ENCODE measurements at regions not wholly inside any gene's neighbourhood (a gene's known extent, or its start where the extent isn't known, plus 50 kb on each side); places are given as distances from the start of the nearest gene placed in this dataset.

GRCh38 chr18:24877066-24877465 lies 416.6 kb downstream of the HRH4 start:
- Histone ChIP-seq H2BK120ac (ENCODE audit: low read depth, low read length, poor library complexity, severe bottlenecking) (no peak overlapping the region), H3K79me2 (ENCODE audit: insufficient read depth, low read length) (no peaks in the 10 kb centered on the region), H2BK12ac (ENCODE audit: insufficient read length, low read depth, low read length) (no peak overlapping the region), H4K20me1 (ENCODE audit: control insufficient read depth, insufficient read depth, insufficient read length) (no peaks in the 10 kb centered on the region), H2AK5ac (ENCODE audit: insufficient read length, low read length) (no peak overlapping the region), H3K79me1 (ENCODE audit: insufficient read depth, low read depth, low read length, poor library complexity, severe bottlenecking) (no peaks in the 10 kb centered on the region), H3K23me2 (ENCODE audit: insufficient read length, low read depth, low read length, poor library complexity, severe bottlenecking) (no peaks in the 10 kb centered on the region), H3K56ac (ENCODE audit: insufficient read length, low read depth, low read length) (no peak overlapping the region), H2BK20ac (ENCODE audit: low read depth, low read length, poor library complexity, severe bottlenecking) (no peak overlapping the region), H2BK15ac (ENCODE audit: low read depth, low read length) (no peak overlapping the region), H3K18ac (ENCODE audit: insufficient read length, low read depth, low read length) (no peak overlapping the region), H4K8ac (replicated peaks; ENCODE audit: insufficient read length, low read depth, low read length) (no peak overlapping the region), H3K4me1 (ENCODE audit: insufficient read depth, low read length) (no peaks in the 10 kb centered on the region), H3K27me3 (ENCODE audit: insufficient read depth, low read length) (no peaks in the 10 kb centered on the region), H3K23ac (ENCODE audit: insufficient read length, low read depth, low read length) (no peak overlapping the region), H3K9me3 (ENCODE audit: control insufficient read depth, low read depth, low read length) (no peaks in the 10 kb centered on the region), H3T11ph (ENCODE audit: low read length) (no peak overlapping the region), H3K4me2 (ENCODE audit: insufficient read depth, insufficient read length, low read length) (no peak overlapping the region), H3K4ac (ENCODE audit: low read depth, low read length) (no peak overlapping the region), H3K9ac (ENCODE audit: extremely low read depth, insufficient read length, low read length) (no peak overlapping the region), H2AFZ (ENCODE audit: low read length) (no peak overlapping the region), H4K5ac (ENCODE audit: insufficient read length, low read depth, low read length) (no peak overlapping the region), H4K91ac (ENCODE audit: insufficient read length, low read depth, low read length) (no peak overlapping the region), H3K14ac (ENCODE audit: insufficient read depth, low read length) (no peak overlapping the region), H3K27ac (ENCODE audit: insufficient read length, low read depth, low read length) (no peak overlapping the region), H2BK5ac (ENCODE audit: insufficient read length, low read length) (no peak overlapping the region)
- no peak for DNase-seq
- no peak overlapping the region for H3K27ac Mint-ChIP-seq
- peaks cover 14 to 22% of the 10 kb centered on the region in 2 experiments for H3K4me1 Mint-ChIP-seq
- H3K4me3 Mint-ChIP-seq, result no peak overlapping the region
- no peaks in the 10 kb centered on the region for H3K9me3 Mint-ChIP-seq
- peaks cover 6% of the 10 kb centered on the region for H3K27me3 Mint-ChIP-seq (ENCODE audit: low read depth)
- WGBS (ENCODE audit: extremely low coverage, insufficient read length, low lambda C conversion rate), result no CpG with 5 or more reads among the region's 5 CpGs
- H3K36me3 Mint-ChIP-seq (ENCODE audit: insufficient read depth in 1 of 3, low read depth in 3 of 3), result no peaks in the 10 kb centered on the region; a peak in 1 of 7 replicates
- TF ChIP-seq CTCF (conservative IDR thresholded peaks at IDR 0.05), result no peak
